Prostate gland (tissue), 2 donors: ENCODE measurements at regions not wholly inside any gene's neighbourhood (a gene's known extent, or its start where the extent isn't known, plus 50 kb on each side); places are given as distances from the start of the nearest gene placed in this dataset.

Experiments used
- DNase-seq: peaks from one replicate; pipeline ENCODE4 v3.0.0-alpha.2; 2019; ENCODE audit warnings: low spot score
- H3K27ac ChIP-seq, 2 donors: fragments of 200-600 bp; sonication (generic); 2 replicates each; pipeline ENCODE4 v1.5.1; 2017 to 2019
- H3K27me3 ChIP-seq: fragments of 200-600 bp; sonication (generic); replicated peaks from 2 replicates; pipeline ENCODE4 v1.5.1; 2019; ENCODE audit not compliant: insufficient read depth
- H3K36me3 ChIP-seq, 2 donors: fragments of 200-600 bp; sonication (generic); 1 replicate in 1 of 2; 2 replicates in 1 of 2; pipeline versions ENCODE4 v1.5.1 to v1.8.1; 2017 to 2019
- H3K4me1 ChIP-seq: fragments of 200-600 bp; sonication (generic); replicated peaks from 2 replicates; pipeline ENCODE4 v1.5.1; 2019
- H3K4me3 ChIP-seq, 2 donors: fragments of 200-600 bp; sonication (generic); 2 replicates each; pipeline ENCODE4 v1.5.1; 2017 to 2019
- H3K9me3 ChIP-seq: fragments of 200-600 bp; sonication (generic); 2 replicates; pipeline ENCODE4 v1.5.1; 2017
- POLR2A ChIP-seq: fragments of 450-650 bp; IDR thresholded peaks from one replicate; pipeline ENCODE4 v1.6.1; 2016; ENCODE audit warnings: antibody characterized with exemption, mild to moderate bottlenecking
- POLR2AphosphoS5 ChIP-seq: sonication (generic); formaldehyde crosslinking; IDR thresholded peaks from one replicate; pipeline ENCODE4 v1.6.1; 2017; ENCODE audit warnings: antibody characterized with exemption
- WGBS: methylation state at CpG from one replicate; pipeline ENCODE4 v1.1.5; 2018; 5-methylcytosine and 5-hydroxymethylcytosine counted together
- intact Hi-C: fragments of 100-400 bp; cut with DNase I; formaldehyde crosslinking; loops from one replicate; pipeline ENCODE4 v1.14.2; 2022
- TF ChIP-seq, protein P1 (sequence below), 4 experiments: fragments of 200-600 bp in 2 of 4; fragments of 450-650 bp in 2 of 4; sonication (generic) in 2 of 4; IDR thresholded peaks; 1 replicate in 3 of 4; 2 replicates in 1 of 4; pipeline ENCODE4 v1.5.1; 2016 to 2019; ENCODE audit warnings: antibody characterized with exemption in 4 of 4, mild to moderate bottlenecking in 2 of 4, moderate library complexity in 2 of 4

DNA sequence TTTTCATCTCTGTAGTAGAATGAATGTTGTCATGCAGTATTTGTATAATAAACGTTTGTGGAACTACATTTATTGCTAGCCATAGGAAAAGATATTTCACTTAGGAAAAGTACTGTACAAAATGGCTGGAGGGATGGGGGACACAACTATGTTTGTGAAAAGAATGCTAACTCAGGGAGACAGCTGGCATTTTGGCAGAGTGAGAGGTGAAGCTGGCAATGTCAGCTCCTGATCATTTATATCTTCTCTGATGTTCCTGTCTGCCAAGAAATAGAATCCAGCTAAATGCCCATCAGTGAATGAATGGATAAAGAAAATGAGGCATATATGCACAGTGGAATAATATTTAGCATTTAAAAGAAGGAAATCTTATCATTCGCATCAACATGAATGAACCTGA lies 313.0 kb upstream of the IRAK1BP1 start:
- Histone ChIP-seq H3K27me3 (no peaks in the 10 kb centered on the region), H3K4me1 (no peaks in the 10 kb centered on the region), H3K36me3 (no peaks in the 10 kb centered on the region), H3K4me3 (no peak overlapping the region), H3K27ac (no peak overlapping the region), H3K9me3 (no peaks in the 10 kb centered on the region)
- intact Hi-C loops: no loop called here
- DNase-seq: no peak
- TF ChIP-seq, protein P1, sequence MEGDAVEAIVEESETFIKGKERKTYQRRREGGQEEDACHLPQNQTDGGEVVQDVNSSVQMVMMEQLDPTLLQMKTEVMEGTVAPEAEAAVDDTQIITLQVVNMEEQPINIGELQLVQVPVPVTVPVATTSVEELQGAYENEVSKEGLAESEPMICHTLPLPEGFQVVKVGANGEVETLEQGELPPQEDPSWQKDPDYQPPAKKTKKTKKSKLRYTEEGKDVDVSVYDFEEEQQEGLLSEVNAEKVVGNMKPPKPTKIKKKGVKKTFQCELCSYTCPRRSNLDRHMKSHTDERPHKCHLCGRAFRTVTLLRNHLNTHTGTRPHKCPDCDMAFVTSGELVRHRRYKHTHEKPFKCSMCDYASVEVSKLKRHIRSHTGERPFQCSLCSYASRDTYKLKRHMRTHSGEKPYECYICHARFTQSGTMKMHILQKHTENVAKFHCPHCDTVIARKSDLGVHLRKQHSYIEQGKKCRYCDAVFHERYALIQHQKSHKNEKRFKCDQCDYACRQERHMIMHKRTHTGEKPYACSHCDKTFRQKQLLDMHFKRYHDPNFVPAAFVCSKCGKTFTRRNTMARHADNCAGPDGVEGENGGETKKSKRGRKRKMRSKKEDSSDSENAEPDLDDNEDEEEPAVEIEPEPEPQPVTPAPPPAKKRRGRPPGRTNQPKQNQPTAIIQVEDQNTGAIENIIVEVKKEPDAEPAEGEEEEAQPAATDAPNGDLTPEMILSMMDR (IDR thresholded peaks at IDR 0.05): no peak
- 80% methylated on average over 2 of the region's 2 CpGs for WGBS

DNA sequence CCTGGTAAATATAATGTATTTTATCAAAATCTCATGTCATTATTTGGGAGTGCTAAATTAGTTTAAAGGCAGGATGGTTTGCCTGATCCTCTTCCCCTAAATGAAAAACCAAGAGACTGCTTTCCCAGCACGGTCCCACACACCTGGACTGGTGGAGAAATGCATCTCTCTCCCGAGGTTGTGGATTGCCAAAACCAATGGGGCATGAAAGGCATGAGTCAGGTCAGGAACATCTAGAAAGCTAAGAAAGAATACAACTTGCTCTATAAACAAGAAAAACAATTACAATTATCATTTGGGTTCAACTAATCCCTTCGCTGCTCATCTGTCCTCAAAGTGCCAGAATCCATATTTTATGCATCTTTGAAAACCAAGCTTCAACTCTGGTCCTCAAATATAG lies 308.3 kb upstream of the IRAK1BP1 start:
- Histone ChIP-seq H3K27me3 (no peaks in the 10 kb centered on the region), H3K36me3 (no peaks in the 10 kb centered on the region), H3K9me3 (no peaks in the 10 kb centered on the region), H3K4me1 (no peaks in the 10 kb centered on the region), H3K27ac (no peak overlapping the region), H3K4me3 (no peak overlapping the region)
- DNase-seq: no peak
- TF ChIP-seq, protein P1 (IDR thresholded peaks at IDR 0.05): no peak
- no peak for TF ChIP-seq POLR2AphosphoS5
- no peak for TF ChIP-seq POLR2A
- intact Hi-C loops: no loop called here
- 88% methylated on average over 3 of the region's 3 CpGs for WGBS

DNA sequence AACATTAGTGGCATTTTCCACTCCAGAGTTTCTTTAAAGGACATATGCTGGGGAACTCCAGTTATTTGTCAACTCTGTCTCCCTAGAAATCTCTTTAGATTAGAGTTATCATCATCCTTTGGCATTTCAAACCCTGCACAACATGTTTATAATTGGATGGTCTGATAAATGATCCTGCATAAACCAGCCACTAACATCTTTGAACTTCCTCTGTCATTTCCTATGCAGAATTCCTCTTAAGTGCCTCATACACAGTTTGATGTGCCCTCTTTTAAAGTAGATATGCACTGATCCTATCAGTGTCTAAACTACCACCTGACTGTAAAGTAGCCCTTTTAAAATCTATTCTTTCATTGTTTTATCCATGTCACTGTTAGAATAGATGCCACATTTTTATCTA lies 306.3 kb upstream of the IRAK1BP1 start:
- H3K27me3 ChIP-seq: no peaks in the 10 kb centered on the region
- H3K36me3 ChIP-seq: no peaks in the 10 kb centered on the region
- DNase-seq: no peak
- no peaks in the 10 kb centered on the region for H3K9me3 ChIP-seq
- no peak overlapping the region for H3K27ac ChIP-seq
- no peaks in the 10 kb centered on the region for H3K4me1 ChIP-seq
- TF ChIP-seq, protein P1 (IDR thresholded peaks at IDR 0.05): no peak
- TF ChIP-seq POLR2A (no peak), POLR2AphosphoS5 (no peak)
- intact Hi-C loops: no loop called here
- H3K4me3 ChIP-seq: no peak overlapping the region

DNA sequence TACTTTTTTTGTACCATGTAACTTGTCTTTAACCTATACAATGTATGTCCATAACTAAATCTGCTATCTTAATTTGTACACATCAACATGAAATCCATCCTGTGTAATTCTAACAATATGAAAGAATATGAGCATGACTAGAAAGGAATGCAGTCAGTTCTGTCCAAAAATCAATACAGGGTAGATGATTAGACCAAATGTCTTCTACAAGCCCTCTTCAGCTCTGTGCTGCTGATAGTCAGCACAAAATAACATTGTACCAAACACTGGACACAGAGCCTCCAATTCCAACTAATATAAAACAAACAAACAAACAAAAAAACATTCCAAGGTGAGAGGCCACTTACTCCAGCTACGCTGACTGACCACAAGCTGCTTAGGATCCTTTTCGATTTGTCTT lies 301.4 kb upstream of the IRAK1BP1 start:
- no peak for TF ChIP-seq POLR2A
- TF ChIP-seq POLR2AphosphoS5: no peak
- TF ChIP-seq, protein P1 (IDR thresholded peaks at IDR 0.05): no peak
- Histone ChIP-seq H3K4me1 (no peaks in the 10 kb centered on the region), H3K9me3 (no peaks in the 10 kb centered on the region), H3K27me3 (no peaks in the 10 kb centered on the region), H3K27ac (no peak overlapping the region), H3K36me3 (no peaks in the 10 kb centered on the region), H3K4me3 (no peak overlapping the region)
- intact Hi-C loops: no loop called here
- DNase-seq: no peak
- 92% methylated on average over 2 of the region's 2 CpGs for WGBS

DNA sequence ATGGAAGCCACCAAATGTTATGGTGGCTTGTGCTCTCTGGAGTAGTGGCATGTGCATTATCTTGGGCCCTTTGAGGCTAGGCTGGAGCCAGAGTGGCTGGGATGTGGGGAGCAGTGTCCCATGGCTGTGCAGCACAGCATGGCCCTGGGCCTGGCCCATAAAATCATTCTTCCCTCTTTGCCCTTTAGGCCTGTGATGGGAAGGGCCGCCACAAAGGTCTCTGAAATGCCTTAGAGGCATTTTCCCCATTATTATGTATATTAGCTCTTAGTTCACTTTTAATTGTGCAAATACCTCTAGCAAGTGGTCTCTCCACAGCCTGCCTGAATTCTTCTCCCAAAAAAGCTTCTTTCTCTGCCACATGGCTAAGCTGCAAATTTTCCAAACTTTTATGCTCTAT lies 297.3 kb upstream of the IRAK1BP1 start:
- H3K27me3 ChIP-seq: no peaks in the 10 kb centered on the region
- WGBS: 59% methylated on average over 1 of the region's 1 CpG
- no peak for DNase-seq
- H3K9me3 ChIP-seq: no peaks in the 10 kb centered on the region
- TF ChIP-seq POLR2A: no peak
- TF ChIP-seq POLR2AphosphoS5: no peak
- TF ChIP-seq, protein P1 (IDR thresholded peaks at IDR 0.05): no peak
- no peaks in the 10 kb centered on the region for H3K4me1 ChIP-seq
- no peak overlapping the region for H3K27ac ChIP-seq
- H3K36me3 ChIP-seq: no peaks in the 10 kb centered on the region
- intact Hi-C loops: no loop called here
- no peak overlapping the region for H3K4me3 ChIP-seq
